ENCODE measurements at regions not wholly inside any gene's neighbourhood (a gene's known extent, or its start where the extent isn't known, plus 50 kb on each side); places are given as distances from the start of the nearest gene placed in this dataset.

DNA sequence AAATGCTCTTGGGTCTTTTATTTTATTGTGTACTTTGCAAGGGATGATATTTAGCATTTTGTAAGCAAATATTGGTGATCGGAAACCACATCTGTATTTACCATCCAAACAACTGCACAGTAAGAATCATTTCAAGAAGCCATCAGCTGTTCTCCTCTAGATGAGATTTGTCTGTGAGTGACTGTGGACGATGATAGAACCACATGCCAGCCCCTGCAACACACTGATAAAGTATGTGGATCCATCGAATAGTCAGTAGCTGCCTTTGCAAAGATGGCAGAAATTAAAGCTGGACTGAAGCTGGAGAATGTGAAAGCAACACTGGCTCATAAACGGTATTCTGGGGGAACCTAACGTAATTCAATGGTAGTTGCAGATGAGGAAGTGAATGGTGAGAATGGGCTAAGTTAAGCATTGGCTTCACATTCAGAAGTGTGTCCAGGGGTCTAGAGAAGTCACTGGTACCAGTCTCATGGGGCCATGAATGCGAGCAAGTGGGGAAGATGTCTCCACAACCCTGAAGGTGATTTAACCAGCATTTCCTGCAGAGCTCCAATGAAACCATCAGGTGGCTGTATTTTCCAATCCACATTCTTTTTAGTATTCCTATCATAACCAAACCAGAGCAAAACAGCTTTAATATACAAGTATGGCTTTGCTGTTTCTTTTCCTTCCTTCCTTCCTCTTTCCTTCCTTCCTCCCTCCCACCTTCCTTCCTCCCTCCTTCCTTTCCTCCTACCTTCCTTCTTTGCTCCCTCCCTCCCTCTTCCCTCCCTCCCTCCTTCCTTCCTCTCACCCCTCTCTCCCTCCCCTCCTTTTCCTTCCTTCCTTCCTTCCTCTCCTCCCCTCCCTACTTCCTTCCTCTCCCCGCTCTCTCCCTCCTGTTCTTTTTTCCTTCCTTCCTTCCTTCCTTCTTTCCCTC lies 169.4 kb downstream of the ABCA8 start:
- intact Hi-C loops (cut with micrococcal nuclease; ENCODE audit: unreplicated experiment) (no loop called here), in situ Hi-C loops (cut with MboI) (no loop called here)
- H3K27me3 ChIP-seq (replicated peaks in 1 of 2; ENCODE audit: control insufficient read depth in 2 of 2, insufficient read depth in 2 of 2, low read length in 1 of 2) = no peaks in the 10 kb centered on the region
- H2AFZ ChIP-seq (ENCODE audit: control insufficient read depth, low read depth, low read length) = no peak overlapping the region
- RAD21 ChIA-PET (ENCODE audit: unreplicated experiment) = no interaction called here
- no peak overlapping the region for H3K4me3 ChIP-seq
- H3K79me2 ChIP-seq (ENCODE audit: control insufficient read depth, insufficient read depth, low read length) = no peaks in the 10 kb centered on the region
- whole genome bisulfite sequencing (ENCODE audit: insufficient coverage, insufficient replicate concordance, low lambda C conversion rate, missing lambda C conversion rate) = 39% methylated on average over 7 of the region's 7 CpGs
- TF ChIP-seq, protein P1, sequence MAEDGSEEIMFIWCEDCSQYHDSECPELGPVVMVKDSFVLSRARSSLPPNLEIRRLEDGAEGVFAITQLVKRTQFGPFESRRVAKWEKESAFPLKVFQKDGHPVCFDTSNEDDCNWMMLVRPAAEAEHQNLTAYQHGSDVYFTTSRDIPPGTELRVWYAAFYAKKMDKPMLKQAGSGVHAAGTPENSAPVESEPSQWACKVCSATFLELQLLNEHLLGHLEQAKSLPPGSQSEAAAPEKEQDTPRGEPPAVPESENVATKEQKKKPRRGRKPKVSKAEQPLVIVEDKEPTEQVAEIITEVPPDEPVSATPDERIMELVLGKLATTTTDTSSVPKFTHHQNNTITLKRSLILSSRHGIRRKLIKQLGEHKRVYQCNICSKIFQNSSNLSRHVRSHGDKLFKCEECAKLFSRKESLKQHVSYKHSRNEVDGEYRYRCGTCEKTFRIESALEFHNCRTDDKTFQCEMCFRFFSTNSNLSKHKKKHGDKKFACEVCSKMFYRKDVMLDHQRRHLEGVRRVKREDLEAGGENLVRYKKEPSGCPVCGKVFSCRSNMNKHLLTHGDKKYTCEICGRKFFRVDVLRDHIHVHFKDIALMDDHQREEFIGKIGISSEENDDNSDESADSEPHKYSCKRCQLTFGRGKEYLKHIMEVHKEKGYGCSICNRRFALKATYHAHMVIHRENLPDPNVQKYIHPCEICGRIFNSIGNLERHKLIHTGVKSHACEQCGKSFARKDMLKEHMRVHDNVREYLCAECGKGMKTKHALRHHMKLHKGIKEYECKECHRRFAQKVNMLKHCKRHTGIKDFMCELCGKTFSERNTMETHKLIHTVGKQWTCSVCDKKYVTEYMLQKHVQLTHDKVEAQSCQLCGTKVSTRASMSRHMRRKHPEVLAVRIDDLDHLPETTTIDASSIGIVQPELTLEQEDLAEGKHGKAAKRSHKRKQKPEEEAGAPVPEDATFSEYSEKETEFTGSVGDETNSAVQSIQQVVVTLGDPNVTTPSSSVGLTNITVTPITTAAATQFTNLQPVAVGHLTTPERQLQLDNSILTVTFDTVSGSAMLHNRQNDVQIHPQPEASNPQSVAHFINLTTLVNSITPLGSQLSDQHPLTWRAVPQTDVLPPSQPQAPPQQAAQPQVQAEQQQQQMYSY (CRISPR knock-in tag; IDR thresholded peaks at IDR 0.05) = no peak
- peak; percentile 19; the same call in 1 of the 2 replicates for TF ChIP-seq SPI1 (IDR thresholded peaks at IDR 0.05; ENCODE audit: borderline replicate concordance, insufficient read depth, low read depth, low read length)
- no peak overlapping the region for H3K9ac ChIP-seq (ENCODE audit: control insufficient read depth, insufficient read depth, low read length)
- POLR2A ChIA-PET = no interaction called here
- SMC1A ChIA-PET (ENCODE audit: uncharacterized antibody, unreplicated experiment) = interaction anchor here (0.6 to 2.4 kb wide), 7 partner anchors 9 to 821 kb away, joined by 3 to 11 read pairs (median 3); no protein-coding TSS in a partner anchor
- no peak for DNase-seq (ENCODE audit: low read depth, low spot score)
- H3K36me3 ChIP-seq (ENCODE audit: control insufficient read depth in 2 of 2, insufficient read depth in 2 of 2, low read length in 1 of 2) = no peaks in the 10 kb centered on the region
- no peaks in the 10 kb centered on the region for H3K4me1 ChIP-seq (ENCODE audit: control insufficient read depth, insufficient read depth, low read length)
- no peaks in the 10 kb centered on the region for H3K9me3 ChIP-seq (replicated peaks; ENCODE audit: control insufficient read depth, insufficient read depth, low read length)
- CTCF ChIA-PET = interaction anchor here (1.0 to 2.5 kb wide), 7 partner anchors 8 to 463 kb away, joined by 3 to 11 read pairs (median 5); no protein-coding TSS in a partner anchor
- BruUV-seq (replicated peaks) = no TSS peak
- no peak for ATAC-seq
- no peaks in the 10 kb centered on the region for H4K20me1 ChIP-seq (ENCODE audit: control insufficient read depth, insufficient read depth)
- no peak overlapping the region for H3K27ac ChIP-seq (ENCODE audit: control insufficient read depth, insufficient read depth)
- FAIRE-seq = no peak
- H3K4me2 ChIP-seq (ENCODE audit: control insufficient read depth, insufficient read depth) = no peak overlapping the region
